IMR-90 (cell line): ENCODE measurements at regions not wholly inside any gene's neighbourhood (a gene's known extent, or its start where the extent isn't known, plus 50 kb on each side); places are given as distances from the start of the nearest gene placed in this dataset.

Source experiments
- ATAC-seq: fragments of 200-7000 bp; cut with Tn5 transposase; 2 replicates; pipeline ENCODE4 v1.9.1; 2020; ENCODE audit warnings: low read depth, mild to moderate bottlenecking, moderate library complexity
- BruUV-seq: library from RNA; stranded (reverse); fragments of 400-500 nt; replicated peaks from 2 replicates; lab custom pipeline; 2021; lab: Mats Ljungman, UMichigan
- CTCF ChIA-PET: fragments of 300-600 bp; formaldehyde crosslinking; extraction: SDS; loops from one replicate; lab custom pipeline; 2021; ENCODE audit warnings: antibody characterized with exemption; lab: Yijun Ruan, JAX
- POLR2A ChIA-PET: fragments of 300-600 bp; sonication (Branson Sonifier 250); formaldehyde crosslinking; loops from one replicate; lab custom pipeline; 2022; ENCODE audit warnings: antibody characterized with exemption; ENCODE audit not compliant: unreplicated experiment; lab: Charles Lee
- DNase-seq: peaks from one replicate; pipeline ENCODE4 v3.0.0; 2013
- H2AFZ ChIP-seq: replicated peaks from 2 replicates; pipeline ENCODE3; 2013; ENCODE audit warnings: low read length, mild to moderate bottlenecking; ENCODE audit not compliant: poor library complexity
- H2AK5ac ChIP-seq: 2 replicates; pipeline ENCODE4 v1.6.1; 2013; ENCODE audit warnings: low read depth, low read length, inconsistent platforms
- H2AK9ac ChIP-seq: replicated peaks from 2 replicates; pipeline ENCODE3; 2013; ENCODE audit warnings: mild to moderate bottlenecking, low read depth, low read length, moderate library complexity; ENCODE audit not compliant: poor library complexity
- H2BK120ac ChIP-seq: 2 replicates; pipeline ENCODE4 v1.6.1; 2013; ENCODE audit warnings: low read depth, low read length, inconsistent platforms
- H2BK15ac ChIP-seq: 3 replicates; pipeline ENCODE4 v1.6.1; 2013; ENCODE audit warnings: low read depth, low read length, inconsistent platforms
- H2BK20ac ChIP-seq: 2 replicates; pipeline ENCODE4 v1.6.1; 2013; ENCODE audit warnings: low read depth, mild to moderate bottlenecking, inconsistent platforms, low read length, moderate library complexity
- H2BK5ac ChIP-seq: 2 replicates; pipeline ENCODE4 v1.6.1; 2013; ENCODE audit warnings: mild to moderate bottlenecking, low read depth, low read length, inconsistent platforms; ENCODE audit not compliant: poor library complexity, severe bottlenecking
- H3K14ac ChIP-seq: replicated peaks from 2 replicates; pipeline ENCODE4 v1.6.1; 2013; ENCODE audit warnings: low read depth, low read length, inconsistent platforms
- H3K18ac ChIP-seq: 2 replicates; pipeline ENCODE4 v1.6.1; 2013; ENCODE audit warnings: low read depth, low read length, control low read depth
- H3K23ac ChIP-seq: 2 replicates; pipeline ENCODE4 v1.6.1; 2013; ENCODE audit warnings: low read depth, low read length, inconsistent platforms
- H3K27ac ChIP-seq: 2 replicates; pipeline ENCODE4 v1.5.1; 2013; ENCODE audit warnings: mild to moderate bottlenecking, control low read depth, low read length; ENCODE audit not compliant: insufficient read depth
- H3K27me3 ChIP-seq: 2 replicates; pipeline ENCODE4 v1.6.1; 2013; ENCODE audit warnings: low read length; ENCODE audit not compliant: control insufficient read depth, insufficient read depth
- H3K36me3 ChIP-seq: 2 replicates; pipeline ENCODE4 v1.6.1; 2013; ENCODE audit warnings: low read length, mixed read lengths; ENCODE audit not compliant: control insufficient read depth, insufficient read depth
- H3K4ac ChIP-seq: 2 replicates; pipeline ENCODE4 v1.6.1; 2013; ENCODE audit warnings: low read depth, low read length, inconsistent platforms
- H3K4me1 ChIP-seq: 2 replicates; pipeline ENCODE4 v1.6.1; 2013; ENCODE audit warnings: low read length, mixed read lengths; ENCODE audit not compliant: control insufficient read depth, insufficient read depth
- H3K4me2 ChIP-seq: 2 replicates; pipeline ENCODE4 v1.6.1; 2013; ENCODE audit warnings: low read depth, mild to moderate bottlenecking, control low read depth, low read length, moderate library complexity
- H3K4me3 ChIP-seq: 2 replicates; pipeline ENCODE4 v1.5.1; 2013; ENCODE audit warnings: low read depth, mild to moderate bottlenecking, control low read depth, low read length, moderate library complexity; ENCODE audit not compliant: insufficient read depth
- H3K56ac ChIP-seq: 2 replicates; pipeline ENCODE4 v1.6.1; 2013; ENCODE audit warnings: low read length, inconsistent platforms; ENCODE audit not compliant: insufficient read depth; ENCODE audit errors: extremely low read depth
- H3K79me1 ChIP-seq, 2 experiments: 2 replicates each; pipeline ENCODE4 v1.6.1; 2013; ENCODE audit warnings: low read length in 2 of 2, inconsistent platforms in 1 of 2, low read depth in 1 of 2
- H3K9ac ChIP-seq: 2 replicates; pipeline ENCODE4 v1.6.1; 2013; ENCODE audit warnings: low read depth, low read length, control low read depth
- H3K9me1 ChIP-seq: 2 replicates; pipeline ENCODE4 v1.6.1; 2013; ENCODE audit warnings: low read length, inconsistent platforms; ENCODE audit not compliant: insufficient read depth
- H3K9me3 ChIP-seq: 2 replicates; pipeline ENCODE4 v1.6.1; 2013; ENCODE audit warnings: low read length; ENCODE audit not compliant: control insufficient read depth, insufficient read depth
- H4K20me1 ChIP-seq: 2 replicates; pipeline ENCODE4 v1.6.1; 2013; ENCODE audit warnings: low read length, inconsistent platforms; ENCODE audit not compliant: insufficient read depth
- H4K5ac ChIP-seq: 2 replicates; pipeline ENCODE4 v1.6.1; 2013; ENCODE audit warnings: mild to moderate bottlenecking, low read depth, low read length, control low read depth
- H4K8ac ChIP-seq, 2 experiments: 2 replicates each; pipeline ENCODE4 v1.6.1; 2013; ENCODE audit warnings: low read depth in 2 of 2, low read length in 2 of 2, control low read depth in 1 of 2, inconsistent platforms in 1 of 2
- H4K91ac ChIP-seq: 2 replicates; pipeline ENCODE4 v1.6.1; 2013; ENCODE audit warnings: low read depth, low read length, inconsistent platforms; ENCODE audit not compliant: insufficient read depth
- BHLHE40 ChIP-seq: fragments of 150-350 bp; IDR thresholded peaks from 2 replicates; pipeline ENCODE4 v1.6.1; 2016; ENCODE audit warnings: mild to moderate bottlenecking, low read depth, low read length
- CEBPB ChIP-seq: IDR thresholded peaks from 2 replicates; pipeline ENCODE4 v1.6.1; 2012; ENCODE audit warnings: low read depth, low read length, improper control_type of control experiment
- CHD1 ChIP-seq: IDR thresholded peaks from 2 replicates; pipeline ENCODE4 v1.6.1; 2012; ENCODE audit warnings: low read depth, low read length, improper control_type of control experiment
- ELK1 ChIP-seq: fragments of 150-350 bp; IDR thresholded peaks from 2 replicates; pipeline ENCODE4 v1.6.1; 2016; ENCODE audit warnings: low read depth, mild to moderate bottlenecking, low read length, moderate library complexity, borderline replicate concordance
- FOS ChIP-seq: fragments of 150-350 bp; IDR thresholded peaks from 2 replicates; pipeline ENCODE4 v1.6.1; 2016; ENCODE audit warnings: low read depth, low read length
- MAZ ChIP-seq: IDR thresholded peaks from 2 replicates; pipeline ENCODE4 v1.6.1; 2012; ENCODE audit warnings: low read depth, mild to moderate bottlenecking, low read length, improper control_type of control experiment, moderate library complexity, borderline replicate concordance
- MXI1 ChIP-seq: IDR thresholded peaks from 2 replicates; pipeline ENCODE4 v1.6.1; 2012; ENCODE audit warnings: low read depth, mild to moderate bottlenecking, low read length, moderate library complexity, borderline replicate concordance
- POLR2A ChIP-seq: IDR thresholded peaks from 2 replicates; pipeline ENCODE4 v1.6.1; 2012; ENCODE audit warnings: mild to moderate bottlenecking, low read depth, low read length
- RAD21 ChIP-seq: IDR thresholded peaks from 2 replicates; pipeline ENCODE4 v1.6.1; 2012; ENCODE audit warnings: low read length, improper control_type of control experiment
- RCOR1 ChIP-seq: IDR thresholded peaks from 2 replicates; pipeline ENCODE4 v1.6.1; 2012; ENCODE audit warnings: mild to moderate bottlenecking, low read length, improper control_type of control experiment; ENCODE audit not compliant: insufficient replicate concordance
- RFX5 ChIP-seq: IDR thresholded peaks from 2 replicates; pipeline ENCODE4 v1.8.0; 2012; ENCODE audit warnings: low read depth, mild to moderate bottlenecking, low read length, moderate library complexity
- WGBS, 2 experiments: methylation state at CpG; one replicate each; pipeline versions ENCODE4 v1.1.5 to v1.1.7; 2013; ENCODE audit warnings: missing lambda C conversion rate in 2 of 2; ENCODE audit not compliant: insufficient read length in 1 of 2; ENCODE audit errors: extremely low coverage in 2 of 2; 5-methylcytosine and 5-hydroxymethylcytosine counted together
- dilution Hi-C: fragments of 300-500 bp; cut with HindIII; formaldehyde crosslinking; loops from one replicate; pipeline ENCODE4 v1.14.3; 2018; ENCODE audit warnings: low sequenced_read_pairs; ENCODE audit not compliant: unreplicated experiment
- in situ Hi-C: fragments of 300-500 bp; cut with MboI; formaldehyde crosslinking; loops from 3 replicates; pipeline ENCODE4 v1.14.3; 2019; ENCODE audit warnings: low sequenced_read_pairs, inconsistent platforms, mixed read lengths
- intact Hi-C: fragments of 100-400 bp; cut with micrococcal nuclease; formaldehyde crosslinking; loops from 2 replicates; pipeline ENCODE4 v1.10.0; 2022

- no peak overlapping the region for H4K8ac ChIP-seq
- H2BK120ac ChIP-seq = no peak overlapping the region
- no peaks in the 10 kb centered on the region for H3K79me1 ChIP-seq
- H3K4me2 ChIP-seq = no peak overlapping the region
- no peak overlapping the region for H2AFZ ChIP-seq
- H3K27me3 ChIP-seq = no peaks in the 10 kb centered on the region
- H3K9ac ChIP-seq = no peak overlapping the region
- H3K4ac ChIP-seq = no peak overlapping the region
- H3K56ac ChIP-seq = no peak overlapping the region
- no peaks in the 10 kb centered on the region for H3K9me1 ChIP-seq
- WGBS, 2 experiments = no CpG with 5 or more reads among the region's 2 CpGs
- no peak overlapping the region for H2AK5ac ChIP-seq
- no peak overlapping the region for H3K18ac ChIP-seq
- no peak overlapping the region for H3K14ac ChIP-seq
- H2BK20ac ChIP-seq = no peak overlapping the region
- H2AK9ac ChIP-seq = no peak overlapping the region
- no peak overlapping the region for H3K23ac ChIP-seq
- intact Hi-C loops = no loop called here
- dilution Hi-C loops = no loop called here
- H4K20me1 ChIP-seq = no peaks in the 10 kb centered on the region
- H4K5ac ChIP-seq = no peak overlapping the region
- H4K91ac ChIP-seq = no peak overlapping the region
- H3K36me3 ChIP-seq = no peaks in the 10 kb centered on the region
- TF ChIP-seq RFX5 (no peak), FOS (no peak), RAD21 (no peak), MXI1 (no peak), CEBPB (no peak), ELK1 (no peak), MAZ (no peak), CHD1 (no peak), BHLHE40 (no peak), POLR2A (no peak), RCOR1 (no peak)
- no peak for DNase-seq
- BruUV-seq = no TSS peak
- no peak overlapping the region for H3K27ac ChIP-seq
- POLR2A ChIA-PET = no interaction called here
- H2BK15ac ChIP-seq = no peak overlapping the region
- in situ Hi-C loops = no loop called here
- H2BK5ac ChIP-seq = no peak overlapping the region
- no peak for ATAC-seq
- no peaks in the 10 kb centered on the region for H3K4me1 ChIP-seq
- CTCF ChIA-PET = no interaction called here
- H3K4me3 ChIP-seq = no peak overlapping the region
- no peaks in the 10 kb centered on the region for H3K9me3 ChIP-seq
Observed at GRCh38 chr4:82090717-82091116, 283.1 kb downstream of the HNRNPD start.
